ENCODE measurements at regions not wholly inside any gene's neighbourhood (a gene's known extent, or its start where the extent isn't known, plus 50 kb on each side); places are given as distances from the start of the nearest gene placed in this dataset.

GRCh38 chr20:51165131-51165530, 142.2 kb upstream of the KCNG1 start:
- Histone ChIP-seq H3K4me3 (no peak overlapping the region), H3K27me3 (ENCODE audit: insufficient read depth in 3 of 3, low read length in 2 of 3) (peaks cover 0 to 4% (median 0%) of the 10 kb centered on the region in 3 donors), H3K9me3 (peaks cover 4% of the 10 kb centered on the region), H3K4me1 (no peaks in the 10 kb centered on the region), H3K27ac (no peak overlapping the region), H3K36me3 (ENCODE audit: insufficient read depth in 1 of 2, low read depth in 1 of 2) (no peaks in the 10 kb centered on the region)
- TF ChIP-seq CTCF (IDR thresholded peaks at IDR 0.05) = no peak
- WGBS, 3 donors = 79 to 83% (median 80%) methylated on average over 9 of the region's 9 CpGs
- ATAC-seq = no peak
- no peak for DNase-seq
- intact Hi-C loops (cut with DNase I) = no loop called here

- no peak for ATAC-seq
- WGBS, 3 donors = 80 to 89% (median 83%) methylated on average over 2 of the region's 2 CpGs
These were observed 141.8 kb upstream of the KCNG1 start for GRCh38 chr20:51164731-51165130.

GRCh38 chr20:51163996-51164600, 141.2 kb upstream of the KCNG1 start:
- WGBS, 3 donors = 63 to 70% (median 63%) methylated on average over 13 of the region's 13 CpGs
- Histone ChIP-seq H3K27ac (no peak overlapping the region), H3K4me3 (no peak overlapping the region), H3K9me3 (no peaks in the 10 kb centered on the region), H3K27me3 (ENCODE audit: insufficient read depth in 3 of 3, low read length in 2 of 3) (no peaks in the 10 kb centered on the region), H3K36me3 (ENCODE audit: insufficient read depth in 1 of 2, low read depth in 1 of 2) (no peaks in the 10 kb centered on the region), H3K4me1 (no peaks in the 10 kb centered on the region)
- DNase-seq (no peak), ATAC-seq (no peak)
- intact Hi-C loops (cut with DNase I) = no loop called here
- no peak for TF ChIP-seq CTCF (IDR thresholded peaks at IDR 0.05)

More at GRCh38 chr20:51164731-51165130, 141.8 kb upstream of the KCNG1 start:
- no peak for DNase-seq
- Histone ChIP-seq H3K27ac (no peak overlapping the region), H3K4me3 (no peak overlapping the region), H3K9me3 (peaks cover 4% of the 10 kb centered on the region), H3K27me3 (ENCODE audit: insufficient read depth in 3 of 3, low read length in 2 of 3) (peaks cover 0 to under 1% (median 0%) of the 10 kb centered on the region in 3 donors), H3K36me3 (ENCODE audit: insufficient read depth in 1 of 2, low read depth in 1 of 2) (no peaks in the 10 kb centered on the region), H3K4me1 (no peaks in the 10 kb centered on the region)
- intact Hi-C loops (cut with DNase I) = no loop called here
- TF ChIP-seq CTCF (IDR thresholded peaks at IDR 0.05) = no peak

GRCh38 chr20:51162015-51162414, 139.1 kb upstream of the KCNG1 start:
- no peak for TF ChIP-seq CTCF (IDR thresholded peaks at IDR 0.05)
- no peaks in the 10 kb centered on the region for H3K9me3 ChIP-seq
- H3K27me3 ChIP-seq (ENCODE audit: insufficient read depth in 3 of 3, low read length in 2 of 3) = no peaks in the 10 kb centered on the region
- no peaks in the 10 kb centered on the region for H3K4me1 ChIP-seq
- no peak overlapping the region for H3K4me3 ChIP-seq
- H3K36me3 ChIP-seq (ENCODE audit: insufficient read depth in 1 of 2, low read depth in 1 of 2) = no peaks in the 10 kb centered on the region
- ATAC-seq = no peak
- intact Hi-C loops (cut with DNase I) = no loop called here
- H3K27ac ChIP-seq = no peak overlapping the region
- DNase-seq = no peak
- 66 to 72% (median 66%) methylated on average over 6 of the region's 6 CpGs for WGBS, 3 donors

GRCh38 chr20:51160821-51161220, 137.9 kb upstream of the KCNG1 start:
- 53 to 58% (median 57%) methylated on average over 4 to 6 of the region's 6 CpGs for WGBS, 3 donors
- ATAC-seq = no peak

More at GRCh38 chr20:51160821-51161220, 137.9 kb upstream of the KCNG1 start:
- no peaks in the 10 kb centered on the region for H3K4me1 ChIP-seq
- no peaks in the 10 kb centered on the region for H3K27me3 ChIP-seq (ENCODE audit: insufficient read depth in 3 of 3, low read length in 2 of 3)
- intact Hi-C loops (cut with DNase I) = no loop called here
- no peak overlapping the region for H3K4me3 ChIP-seq
- no peak for TF ChIP-seq CTCF (IDR thresholded peaks at IDR 0.05)
- no peaks in the 10 kb centered on the region for H3K9me3 ChIP-seq
- DNase-seq = no peak
- H3K36me3 ChIP-seq (ENCODE audit: insufficient read depth in 1 of 2, low read depth in 1 of 2) = no peaks in the 10 kb centered on the region
- H3K27ac ChIP-seq = no peak overlapping the region
